Left lung (tissue), 4 donors: ENCODE measurements at regions not wholly inside any gene's neighbourhood (a gene's known extent, or its start where the extent isn't known, plus 50 kb on each side); places are given as distances from the start of the nearest gene placed in this dataset.
"Not testable (repeated sequence)": the region's sequence is repeated elsewhere in the genome, so short reads cannot be mapped to it uniquely, and the experiment has no call there.

Experiments
- ATAC-seq: fragments of 200-7000 bp; cut with Tn5 transposase; one replicate; pipeline ENCODE4 v1.9.1; 2020; ENCODE audit warnings: moderate library complexity
- DNase-seq, 4 donors: peaks; one replicate each; pipeline ENCODE4 v3.0.0-alpha.2; 2013 to 2020
- H3K27ac ChIP-seq, 2 donors: fragments of 200-600 bp; sonication (generic) in 1 of 2; one replicate each; pipeline versions ENCODE4 v1.5.0 to v1.8.0; 2020 to 2021
- H3K27me3 ChIP-seq, 2 donors: fragments of 200-600 bp; sonication (generic) in 1 of 2; one replicate each; pipeline versions ENCODE4 v1.5.0 to v1.8.0; 2020 to 2021
- H3K36me3 ChIP-seq, 2 donors: fragments of 200-600 bp; sonication (generic) in 1 of 2; one replicate each; pipeline versions ENCODE4 v1.5.0 to v1.8.0; 2020 to 2021
- H3K4me1 ChIP-seq, 2 donors: fragments of 200-600 bp; one replicate each; pipeline ENCODE4 v1.8.0; 2021
- H3K4me3 ChIP-seq, 2 donors: fragments of 200-600 bp; sonication (generic) in 1 of 2; one replicate each; pipeline versions ENCODE4 v1.5.0 to v1.8.0; 2020 to 2021; ENCODE audit warnings: mild to moderate bottlenecking in 1 of 2
- H3K9me3 ChIP-seq, 2 donors: fragments of 200-600 bp; sonication (generic) in 1 of 2; one replicate each; pipeline versions ENCODE4 v1.5.0 to v1.8.0; 2020 to 2021
- intact Hi-C, 2 donors: fragments of 100-400 bp; cut with DNase I; formaldehyde crosslinking; loops; one replicate each; pipeline versions ENCODE4 v1.11.2 to v1.14.2; 2022
- TF ChIP-seq, protein P1 (sequence below), 2 donors: fragments of 200-600 bp; sonication (generic) in 1 of 2; IDR thresholded peaks; one replicate each; pipeline versions ENCODE4 v1.5.0 to v1.8.0; 2021; ENCODE audit warnings: antibody characterized with exemption in 2 of 2
- donor health status: DM: no; HTN: yes; CAD: no.
- donor health status: DM: no; HTN: no; CAD: no.

DNA sequence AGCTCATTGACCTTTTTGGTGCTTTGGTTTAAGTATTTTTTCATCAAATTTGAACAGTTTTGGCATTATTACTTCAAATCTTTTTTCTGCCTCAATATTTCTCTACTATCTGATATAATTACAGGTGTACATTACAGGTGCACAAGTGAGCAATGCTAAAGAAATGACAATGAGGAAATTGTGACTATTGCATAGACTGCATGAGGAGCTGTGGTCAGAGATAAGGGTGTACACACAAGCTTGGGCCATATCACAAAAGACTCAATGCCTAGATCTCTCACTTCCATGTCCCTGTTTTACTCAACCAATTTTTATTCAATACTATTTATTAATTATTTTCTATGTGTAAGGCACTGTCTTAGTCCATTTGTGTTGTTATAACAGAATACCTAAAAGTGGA lies 251.0 kb upstream of the UBASH3B start:
- no peaks in the 10 kb centered on the region for H3K36me3 ChIP-seq
- no peaks in the 10 kb centered on the region for H3K27me3 ChIP-seq
- peaks cover 0 to 3% of the 10 kb centered on the region in 2 donors for H3K4me1 ChIP-seq
- H3K4me3 ChIP-seq, result no peak overlapping the region
- DNase-seq (no peak), ATAC-seq (no peak)
- no peaks in the 10 kb centered on the region for H3K9me3 ChIP-seq
- no peak overlapping the region for H3K27ac ChIP-seq
- TF ChIP-seq, protein P1, sequence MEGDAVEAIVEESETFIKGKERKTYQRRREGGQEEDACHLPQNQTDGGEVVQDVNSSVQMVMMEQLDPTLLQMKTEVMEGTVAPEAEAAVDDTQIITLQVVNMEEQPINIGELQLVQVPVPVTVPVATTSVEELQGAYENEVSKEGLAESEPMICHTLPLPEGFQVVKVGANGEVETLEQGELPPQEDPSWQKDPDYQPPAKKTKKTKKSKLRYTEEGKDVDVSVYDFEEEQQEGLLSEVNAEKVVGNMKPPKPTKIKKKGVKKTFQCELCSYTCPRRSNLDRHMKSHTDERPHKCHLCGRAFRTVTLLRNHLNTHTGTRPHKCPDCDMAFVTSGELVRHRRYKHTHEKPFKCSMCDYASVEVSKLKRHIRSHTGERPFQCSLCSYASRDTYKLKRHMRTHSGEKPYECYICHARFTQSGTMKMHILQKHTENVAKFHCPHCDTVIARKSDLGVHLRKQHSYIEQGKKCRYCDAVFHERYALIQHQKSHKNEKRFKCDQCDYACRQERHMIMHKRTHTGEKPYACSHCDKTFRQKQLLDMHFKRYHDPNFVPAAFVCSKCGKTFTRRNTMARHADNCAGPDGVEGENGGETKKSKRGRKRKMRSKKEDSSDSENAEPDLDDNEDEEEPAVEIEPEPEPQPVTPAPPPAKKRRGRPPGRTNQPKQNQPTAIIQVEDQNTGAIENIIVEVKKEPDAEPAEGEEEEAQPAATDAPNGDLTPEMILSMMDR (IDR thresholded peaks at IDR 0.05), result no peak
- intact Hi-C loops, result no loop called here

DNA sequence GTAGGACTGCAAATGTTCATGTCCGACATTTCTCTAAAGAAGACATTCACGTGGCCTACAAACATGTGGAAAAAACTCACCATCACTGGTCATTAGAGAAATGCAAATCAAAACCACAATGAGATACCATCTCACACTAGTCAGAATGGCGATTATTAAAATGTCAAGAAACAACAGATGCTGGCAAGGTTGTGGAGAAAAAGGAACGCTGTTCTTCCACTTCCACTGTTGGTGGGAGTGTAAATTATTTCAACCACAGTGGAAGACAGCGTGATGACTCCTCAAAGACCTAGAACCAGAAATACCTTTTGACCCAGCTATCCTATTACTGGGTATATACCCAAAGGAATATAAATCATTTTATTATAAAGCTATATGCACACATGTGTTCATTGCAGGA lies 253.9 kb upstream of the UBASH3B start:
- intact Hi-C loops, ATAC-seq, DNase-seq, H3K36me3 ChIP-seq, H3K9me3 ChIP-seq, H3K27ac ChIP-seq, H3K27me3 ChIP-seq, H3K4me3 ChIP-seq, H3K4me1 ChIP-seq: not testable (repeated sequence)

DNA sequence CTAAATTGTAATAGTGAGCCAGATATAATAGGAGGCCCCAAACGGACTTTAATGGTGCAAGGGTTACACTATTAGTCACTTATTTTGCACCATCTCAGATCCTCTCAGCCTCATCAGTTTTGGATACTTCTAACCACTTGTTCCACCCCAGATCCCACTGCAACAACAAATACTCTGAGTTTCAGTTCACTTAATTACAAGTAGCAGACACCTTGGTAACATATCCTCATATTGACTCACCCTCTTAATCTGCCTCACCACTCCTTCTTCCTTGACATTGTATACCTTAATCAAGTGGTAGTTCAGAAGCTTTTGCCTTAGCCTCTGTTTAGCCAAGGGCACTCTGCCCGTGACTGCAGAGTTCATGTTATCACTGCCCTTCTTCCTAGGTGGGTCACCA lies 256.1 kb upstream of the UBASH3B start:
- Histone ChIP-seq H3K4me3 (no peak overlapping the region), H3K9me3 (no peaks in the 10 kb centered on the region), H3K36me3 (no peaks in the 10 kb centered on the region), H3K4me1 (peaks cover 0 to 3% of the 10 kb centered on the region in 2 donors), H3K27ac (no peak overlapping the region), H3K27me3 (no peaks in the 10 kb centered on the region)
- intact Hi-C loops, result no loop called here
- ATAC-seq (peak; percentile 73), DNase-seq (no peak)
- TF ChIP-seq, protein P1 (IDR thresholded peaks at IDR 0.05), result no peak

DNA sequence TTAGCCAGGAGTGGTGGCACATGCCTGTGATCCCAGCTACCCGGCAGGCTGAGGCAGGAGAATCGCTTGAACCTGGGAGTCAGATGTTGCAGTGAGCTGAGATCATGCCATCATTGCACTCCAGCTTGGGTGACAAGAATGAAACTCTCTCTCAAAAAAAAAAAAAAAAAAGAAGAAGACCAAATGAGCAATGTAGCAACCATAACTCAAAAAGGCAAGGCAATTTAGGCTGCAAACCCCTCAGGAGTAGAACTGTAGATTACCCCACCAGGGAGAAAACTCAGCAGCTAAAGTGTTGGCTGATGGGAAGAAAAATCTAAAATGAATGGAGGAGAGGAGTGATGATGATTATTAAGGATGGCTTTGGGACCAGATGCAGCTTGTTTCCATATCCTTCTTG lies 256.7 kb upstream of the UBASH3B start:
- peaks cover 0 to 3% of the 10 kb centered on the region in 2 donors for H3K4me1 ChIP-seq
- no peaks in the 10 kb centered on the region for H3K9me3 ChIP-seq
- no peaks in the 10 kb centered on the region for H3K27me3 ChIP-seq
- no peak overlapping the region for H3K4me3 ChIP-seq
- no peak for DNase-seq
- intact Hi-C loops, result no loop called here
- no peaks in the 10 kb centered on the region for H3K36me3 ChIP-seq
- no peak for ATAC-seq
- TF ChIP-seq, protein P1 (IDR thresholded peaks at IDR 0.05), result no peak
- no peak overlapping the region for H3K27ac ChIP-seq

DNA sequence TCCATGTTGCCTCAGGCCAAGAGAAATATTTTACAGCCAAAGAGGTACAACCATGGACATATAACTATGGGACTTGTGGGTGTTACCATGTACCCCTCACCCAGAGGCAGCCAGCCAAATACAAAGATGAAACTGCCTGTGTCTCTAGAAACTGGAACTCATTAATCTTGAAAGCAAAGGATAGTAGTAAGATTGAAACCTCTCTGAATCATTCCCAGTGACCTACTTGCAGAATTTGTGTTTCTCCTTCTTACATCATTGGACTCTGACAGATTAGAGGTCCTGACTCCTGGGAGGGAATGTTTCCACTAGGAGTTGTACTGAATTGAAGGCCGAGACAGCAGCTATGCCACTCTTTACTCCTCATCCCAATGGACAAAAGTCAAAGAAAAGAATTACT lies 257.4 kb upstream of the UBASH3B start:
- intact Hi-C loops, result no loop called here
- no peak for DNase-seq
- ATAC-seq, result no peak

DNA sequence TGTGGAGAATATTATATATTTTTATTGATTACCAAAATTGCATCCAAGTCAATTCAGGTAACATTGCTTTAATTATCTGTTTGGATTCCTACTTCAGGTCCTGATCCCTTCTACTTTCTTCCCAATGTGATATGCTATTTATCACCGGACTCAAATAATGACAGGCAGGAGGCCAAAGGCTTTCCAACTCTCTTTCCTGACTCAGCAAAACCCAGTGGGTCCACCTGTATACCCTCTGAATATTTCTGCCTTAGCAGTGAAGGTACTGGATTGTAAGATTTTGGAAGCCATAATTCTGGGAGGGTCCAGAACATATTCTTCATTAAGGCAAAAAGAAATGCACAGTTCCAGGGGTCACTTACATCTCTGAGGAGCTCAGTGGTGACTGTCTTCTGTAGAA lies 260.2 kb upstream of the UBASH3B start:
- no peak for ATAC-seq
- no peak for DNase-seq
- H3K4me1 ChIP-seq, result peaks cover 0 to 3% of the 10 kb centered on the region in 2 donors
- H3K4me3 ChIP-seq, result no peak overlapping the region
- H3K36me3 ChIP-seq, result no peaks in the 10 kb centered on the region
- no peak overlapping the region for H3K27ac ChIP-seq
- intact Hi-C loops, result no loop called here
- TF ChIP-seq, protein P1 (IDR thresholded peaks at IDR 0.05), result no peak
- no peaks in the 10 kb centered on the region for H3K9me3 ChIP-seq
- H3K27me3 ChIP-seq, result no peaks in the 10 kb centered on the region

More for the DNA sequence above, 257.4 kb upstream of the UBASH3B start:
- H3K9me3 ChIP-seq, result no peaks in the 10 kb centered on the region
- H3K27me3 ChIP-seq, result no peaks in the 10 kb centered on the region
- peaks cover 0 to 3% of the 10 kb centered on the region in 2 donors for H3K4me1 ChIP-seq
- TF ChIP-seq, protein P1 (IDR thresholded peaks at IDR 0.05), result no peak
- no peak overlapping the region for H3K27ac ChIP-seq
- no peaks in the 10 kb centered on the region for H3K36me3 ChIP-seq
- no peak overlapping the region for H3K4me3 ChIP-seq
